HG03045 (cell line): ENCODE measurements at regions not wholly inside any gene's neighbourhood (a gene's known extent, or its start where the extent isn't known, plus 50 kb on each side); places are given as distances from the start of the nearest gene placed in this dataset.
"Not testable (repeated sequence)": the region's sequence is repeated elsewhere in the genome, so short reads cannot be mapped to it uniquely, and the experiment has no call there.

Source experiments
- ATAC-seq: cut with Tn5 transposase; IDR thresholded peaks from one replicate; pipeline ENCODE4 v1.9.1; 2021; ENCODE audit warnings: mild to moderate bottlenecking, moderate library complexity; ENCODE audit not compliant: unreplicated experiment

GRCh38 chr12:124675881-124676713, 108.7 kb upstream of the NCOR2 start:
- ATAC-seq, result no peak

- no peak for ATAC-seq
Measured at GRCh38 chr12:124674937-124675336, 107.5 kb upstream of the NCOR2 start.

GRCh38 chr12:124673801-124674617, 106.6 kb upstream of the NCOR2 start:
- ATAC-seq, result no peak

- ATAC-seq, result not testable (repeated sequence)
Measured at GRCh38 chr12:124669271-124669721, 101.9 kb upstream of the NCOR2 start.

GRCh38 chr12:124668602-124669001, 101.2 kb upstream of the NCOR2 start:
- no peak for ATAC-seq

- no peak for ATAC-seq
Measured at GRCh38 chr12:124667506-124668326, 100.3 kb upstream of the NCOR2 start.

- ATAC-seq, result no peak
Measured at GRCh38 chr12:124666722-124667259, 99.4 kb upstream of the NCOR2 start.

- ATAC-seq, result no peak
Measured at GRCh38 chr12:124665511-124665910, 98.1 kb upstream of the NCOR2 start.

GRCh38 chr12:124664395-124665111, 97.1 kb upstream of the NCOR2 start:
- ATAC-seq, result no peak

GRCh38 chr12:124663771-124664366, 96.5 kb upstream of the NCOR2 start:
- no peak for ATAC-seq

GRCh38 chr12:124663206-124663605, 95.8 kb upstream of the NCOR2 start:
- ATAC-seq, result no peak

GRCh38 chr12:124661341-124661740, 93.9 kb upstream of the NCOR2 start:
- no peak for ATAC-seq

GRCh38 chr12:124660851-124661250, 93.4 kb upstream of the NCOR2 start:
- ATAC-seq, result no peak

GRCh38 chr12:124658806-124659402, 91.5 kb upstream of the NCOR2 start:
- ATAC-seq, result no peak

GRCh38 chr12:124658302-124658701, 90.9 kb upstream of the NCOR2 start:
- no peak for ATAC-seq

- no peak for ATAC-seq
Measured at GRCh38 chr12:124656947-124657434, 89.6 kb upstream of the NCOR2 start.

GRCh38 chr12:124655698-124656516, 88.5 kb upstream of the NCOR2 start:
- no peak for ATAC-seq

GRCh38 chr12:124655048-124655697, 87.8 kb upstream of the NCOR2 start:
- no peak for ATAC-seq
